ENCODE measurements at regions not wholly inside any gene's neighbourhood (a gene's known extent, or its start where the extent isn't known, plus 50 kb on each side); places are given as distances from the start of the nearest gene placed in this dataset.

- Histone ChIP-seq H3K27me3 (ENCODE audit: control insufficient read depth, insufficient read depth, low read length) (no peaks in the 10 kb centered on the region), H3K4me3 (ENCODE audit: low read depth, low read length) (no peak overlapping the region), H3K4me1 (ENCODE audit: control insufficient read depth, insufficient read depth, low read length) (no peaks in the 10 kb centered on the region), H3K36me3 (ENCODE audit: control insufficient read depth, insufficient read depth, low read length) (no peaks in the 10 kb centered on the region), H3K9me3 (ENCODE audit: control insufficient read depth, insufficient read depth, low read length) (no peaks in the 10 kb centered on the region), H3K27ac (ENCODE audit: low read depth, low read length) (no peak overlapping the region)
- no peak for DNase-seq (ENCODE audit: low read depth in 4 of 6, low spot score in 6 of 6)
- WGBS (ENCODE audit: insufficient coverage) = 82% methylated on average over 1 of the region's 1 CpG
Observed at GRCh38 chr11:96506041-96506440, 116.2 kb downstream of the JRKL start.

DNA sequence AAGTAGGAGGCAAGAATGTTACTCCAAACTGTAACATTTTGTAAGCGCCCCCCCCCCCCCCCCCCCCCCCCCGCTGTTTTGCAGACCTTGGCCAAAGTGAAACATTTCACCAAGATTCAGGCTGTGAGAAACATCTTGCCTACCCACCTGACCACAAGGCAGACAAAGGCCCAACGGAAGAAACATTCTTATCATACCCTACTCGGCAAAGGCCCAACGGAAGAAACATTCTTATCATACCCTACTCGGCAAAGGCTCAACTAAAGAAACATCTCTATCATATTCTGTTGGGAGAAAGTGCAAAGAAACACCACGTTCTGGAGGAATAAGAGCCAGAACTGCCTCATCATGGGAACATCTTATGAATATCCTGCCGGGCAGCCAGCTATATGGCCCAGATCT lies 117.1 kb downstream of the JRKL start:
- 93% methylated on average over 4 of the region's 8 CpGs for WGBS (ENCODE audit: insufficient coverage)
- H3K27me3 ChIP-seq (ENCODE audit: control insufficient read depth, insufficient read depth, low read length) = no peaks in the 10 kb centered on the region
- no peaks in the 10 kb centered on the region for H3K36me3 ChIP-seq (ENCODE audit: control insufficient read depth, insufficient read depth, low read length)
- H3K4me1 ChIP-seq (ENCODE audit: control insufficient read depth, insufficient read depth, low read length) = no peaks in the 10 kb centered on the region
- H3K4me3 ChIP-seq (ENCODE audit: low read depth, low read length) = no peak overlapping the region
- no peak overlapping the region for H3K27ac ChIP-seq (ENCODE audit: low read depth, low read length)
- DNase-seq (ENCODE audit: low read depth in 4 of 6, low spot score in 6 of 6) = no peak
- no peaks in the 10 kb centered on the region for H3K9me3 ChIP-seq (ENCODE audit: control insufficient read depth, insufficient read depth, low read length)

DNA sequence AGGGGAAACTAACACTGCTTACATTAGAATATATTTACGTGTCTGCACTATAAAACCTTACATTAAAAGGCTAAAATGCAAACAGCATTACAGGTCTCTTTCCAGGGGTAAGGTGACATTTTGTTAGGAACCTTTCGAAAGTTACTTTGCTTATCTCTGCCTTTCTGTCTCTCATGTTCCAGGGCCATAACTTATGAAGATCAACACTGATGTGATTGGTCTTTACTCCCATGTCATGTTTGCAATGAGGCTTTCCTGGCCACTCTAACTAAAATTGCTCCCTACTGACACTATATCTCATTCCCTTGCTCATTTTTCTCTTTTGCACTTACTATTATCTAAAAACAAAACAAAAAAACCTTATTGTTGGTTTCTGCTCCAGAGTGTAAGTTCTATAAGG lies 119.0 kb downstream of the JRKL start:
- no CpG with 5 or more reads among the region's 2 CpGs for WGBS (ENCODE audit: insufficient coverage)
- H3K27me3 ChIP-seq (ENCODE audit: control insufficient read depth, insufficient read depth, low read length) = no peaks in the 10 kb centered on the region
- no peaks in the 10 kb centered on the region for H3K9me3 ChIP-seq (ENCODE audit: control insufficient read depth, insufficient read depth, low read length)
- DNase-seq (ENCODE audit: low read depth in 4 of 6, low spot score in 6 of 6) = no peak
- H3K4me1 ChIP-seq (ENCODE audit: control insufficient read depth, insufficient read depth, low read length) = no peaks in the 10 kb centered on the region
- no peaks in the 10 kb centered on the region for H3K36me3 ChIP-seq (ENCODE audit: control insufficient read depth, insufficient read depth, low read length)
- no peak overlapping the region for H3K4me3 ChIP-seq (ENCODE audit: low read depth, low read length)
- no peak overlapping the region for H3K27ac ChIP-seq (ENCODE audit: low read depth, low read length)

DNA sequence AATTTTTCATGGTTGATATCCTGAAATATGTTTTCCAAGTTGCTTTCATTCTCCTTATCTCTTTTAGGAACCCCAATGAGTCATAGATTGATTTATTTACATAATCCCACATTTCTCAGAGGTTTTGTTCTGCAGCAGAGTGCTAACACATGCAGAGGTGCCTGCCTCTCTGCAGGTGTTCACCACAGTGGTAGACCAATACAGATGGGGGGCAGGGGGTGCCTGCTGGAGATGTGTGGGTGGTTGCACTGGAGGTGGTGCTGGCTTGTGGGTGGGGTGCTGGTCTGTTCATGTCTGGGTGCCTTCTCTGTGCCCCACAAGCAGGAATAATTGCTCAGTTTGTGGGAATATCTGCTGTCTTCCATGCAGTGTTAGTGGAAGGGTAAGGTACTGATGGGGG lies 131.1 kb downstream of the JRKL start:
- Histone ChIP-seq H3K4me3 (ENCODE audit: low read depth, low read length) (no peak overlapping the region), H3K27ac (ENCODE audit: low read depth, low read length) (no peak overlapping the region), H3K4me1 (ENCODE audit: control insufficient read depth, insufficient read depth, low read length) (no peaks in the 10 kb centered on the region), H3K9me3 (ENCODE audit: control insufficient read depth, insufficient read depth, low read length) (peaks cover 2% of the 10 kb centered on the region), H3K27me3 (ENCODE audit: control insufficient read depth, insufficient read depth, low read length) (no peaks in the 10 kb centered on the region), H3K36me3 (ENCODE audit: control insufficient read depth, insufficient read depth, low read length) (no peaks in the 10 kb centered on the region)
- DNase-seq (ENCODE audit: low read depth in 4 of 6, low spot score in 6 of 6) = no peak

GRCh38 chr11:96523656-96524055 lies 133.8 kb downstream of the JRKL start:
- no CpG with 5 or more reads among the region's 2 CpGs for WGBS (ENCODE audit: insufficient coverage)
- Histone ChIP-seq H3K27ac (ENCODE audit: low read depth, low read length) (no peak overlapping the region), H3K9me3 (ENCODE audit: control insufficient read depth, insufficient read depth, low read length) (peaks cover 2% of the 10 kb centered on the region), H3K36me3 (ENCODE audit: control insufficient read depth, insufficient read depth, low read length) (no peaks in the 10 kb centered on the region), H3K4me3 (ENCODE audit: low read depth, low read length) (no peak overlapping the region), H3K27me3 (ENCODE audit: control insufficient read depth, insufficient read depth, low read length) (no peaks in the 10 kb centered on the region), H3K4me1 (ENCODE audit: control insufficient read depth, insufficient read depth, low read length) (no peaks in the 10 kb centered on the region)
- no peak for DNase-seq (ENCODE audit: low read depth in 4 of 6, low spot score in 6 of 6)

DNA sequence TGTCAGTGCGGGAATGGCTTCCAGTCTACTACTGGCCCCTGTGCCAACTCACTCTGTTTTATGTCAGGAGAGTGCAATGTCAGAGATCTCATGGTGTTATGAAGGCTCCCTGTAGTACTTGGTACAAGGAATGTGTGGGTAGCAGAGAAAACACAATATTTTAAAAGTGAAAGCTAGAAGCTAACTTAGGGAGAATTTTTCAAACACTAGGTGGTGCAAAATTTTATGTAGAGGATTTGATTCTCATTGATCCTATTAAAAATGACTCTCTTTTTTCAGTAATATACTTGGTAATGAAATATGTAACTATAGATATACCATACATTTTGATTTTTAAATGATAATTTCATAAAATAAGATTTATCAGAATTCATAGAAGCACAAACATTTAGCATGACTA lies 134.7 kb downstream of the JRKL start:
- Histone ChIP-seq H3K9me3 (ENCODE audit: control insufficient read depth, insufficient read depth, low read length) (peaks cover 2% of the 10 kb centered on the region), H3K36me3 (ENCODE audit: control insufficient read depth, insufficient read depth, low read length) (no peaks in the 10 kb centered on the region), H3K27me3 (ENCODE audit: control insufficient read depth, insufficient read depth, low read length) (no peaks in the 10 kb centered on the region), H3K4me3 (ENCODE audit: low read depth, low read length) (no peak overlapping the region), H3K27ac (ENCODE audit: low read depth, low read length) (no peak overlapping the region), H3K4me1 (ENCODE audit: control insufficient read depth, insufficient read depth, low read length) (no peaks in the 10 kb centered on the region)
- WGBS (ENCODE audit: insufficient coverage) = no CpG with 5 or more reads among the region's 1 CpG
- no peak for DNase-seq (ENCODE audit: low read depth in 4 of 6, low spot score in 6 of 6)

DNA sequence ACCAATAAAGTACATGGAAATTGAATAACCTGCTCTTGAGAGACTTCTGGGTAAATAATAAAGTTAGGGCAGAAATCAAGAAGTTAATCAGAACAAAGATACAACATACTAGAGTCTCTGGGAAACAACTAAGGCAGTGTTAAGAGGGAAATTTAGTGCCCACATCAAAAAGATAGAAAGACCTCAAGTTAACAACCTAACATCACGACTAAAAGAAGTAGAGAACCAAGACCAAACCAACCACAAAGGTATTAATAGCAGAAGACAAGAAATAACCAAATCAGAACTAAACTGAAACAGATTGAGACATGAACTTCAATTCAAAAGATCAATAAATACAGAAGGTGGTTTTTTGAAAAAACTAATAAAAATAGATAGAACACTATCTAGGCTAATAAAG lies 140.7 kb downstream of the JRKL start:
- Histone ChIP-seq H3K27ac (ENCODE audit: low read depth, low read length) (no peak overlapping the region), H3K9me3 (ENCODE audit: control insufficient read depth, insufficient read depth, low read length) (no peaks in the 10 kb centered on the region), H3K36me3 (ENCODE audit: control insufficient read depth, insufficient read depth, low read length) (no peaks in the 10 kb centered on the region), H3K27me3 (ENCODE audit: control insufficient read depth, insufficient read depth, low read length) (no peaks in the 10 kb centered on the region), H3K4me1 (ENCODE audit: control insufficient read depth, insufficient read depth, low read length) (no peaks in the 10 kb centered on the region), H3K4me3 (ENCODE audit: low read depth, low read length) (no peak overlapping the region)
- no CpG with 5 or more reads among the region's 1 CpG for WGBS (ENCODE audit: insufficient coverage)
- no peak for DNase-seq (ENCODE audit: low read depth in 4 of 6, low spot score in 6 of 6)

- Histone ChIP-seq H3K36me3 (ENCODE audit: control insufficient read depth, insufficient read depth, low read length) (no peaks in the 10 kb centered on the region), H3K27me3 (ENCODE audit: control insufficient read depth, insufficient read depth, low read length) (no peaks in the 10 kb centered on the region), H3K27ac (ENCODE audit: low read depth, low read length) (no peak overlapping the region), H3K4me1 (ENCODE audit: control insufficient read depth, insufficient read depth, low read length) (no peaks in the 10 kb centered on the region), H3K9me3 (ENCODE audit: control insufficient read depth, insufficient read depth, low read length) (no peaks in the 10 kb centered on the region), H3K4me3 (ENCODE audit: low read depth, low read length) (no peak overlapping the region)
- WGBS (ENCODE audit: insufficient coverage) = 60% methylated on average over 1 of the region's 4 CpGs
- no peak for DNase-seq (ENCODE audit: low read depth in 4 of 6, low spot score in 6 of 6)
Observed at GRCh38 chr11:96538104-96538503, 148.3 kb downstream of the JRKL start.

DNA sequence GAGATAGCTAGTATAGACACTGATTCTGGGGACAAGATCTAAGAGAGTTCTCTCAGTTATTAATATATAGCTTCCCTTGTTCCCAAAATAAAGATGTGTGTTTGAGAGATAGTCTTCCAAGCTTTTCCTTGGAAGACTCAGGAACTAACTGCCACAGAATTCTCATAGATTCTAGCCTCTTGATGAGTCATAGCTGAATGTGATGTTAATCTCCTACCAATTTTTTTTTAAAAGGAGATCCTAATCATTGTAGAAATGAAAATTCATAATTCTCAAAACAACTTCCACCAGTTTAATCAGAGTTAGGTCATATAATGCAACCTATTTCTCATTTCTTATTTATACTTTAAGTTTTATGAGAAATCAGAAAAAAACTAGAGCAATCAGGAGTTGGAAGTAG lies 148.8 kb downstream of the JRKL start:
- Histone ChIP-seq H3K4me3 (ENCODE audit: low read depth, low read length) (no peak overlapping the region), H3K36me3 (ENCODE audit: control insufficient read depth, insufficient read depth, low read length) (no peaks in the 10 kb centered on the region), H3K4me1 (ENCODE audit: control insufficient read depth, insufficient read depth, low read length) (no peaks in the 10 kb centered on the region), H3K27me3 (ENCODE audit: control insufficient read depth, insufficient read depth, low read length) (no peaks in the 10 kb centered on the region), H3K9me3 (ENCODE audit: control insufficient read depth, insufficient read depth, low read length) (no peaks in the 10 kb centered on the region), H3K27ac (ENCODE audit: low read depth, low read length) (no peak overlapping the region)
- DNase-seq (ENCODE audit: low read depth in 4 of 6, low spot score in 6 of 6) = no peak

DNA sequence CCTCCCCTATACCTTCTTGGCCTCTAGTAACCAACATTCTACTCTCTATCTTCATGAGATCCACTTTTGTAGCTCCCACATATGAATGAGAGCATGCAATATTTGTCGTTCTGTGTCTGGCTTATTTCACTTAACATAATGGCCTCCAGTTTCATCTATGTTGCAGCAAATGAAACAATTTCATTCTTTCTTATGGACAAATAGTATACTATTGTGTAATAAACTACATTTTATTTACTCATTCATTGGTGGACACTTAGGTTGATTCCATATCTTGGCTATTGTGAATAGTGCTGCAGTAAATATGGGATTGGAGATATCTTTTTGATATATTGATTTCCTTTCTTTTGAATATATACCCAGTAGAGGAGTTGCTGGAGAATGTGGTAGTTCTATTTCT lies 151.1 kb downstream of the JRKL start:
- no peaks in the 10 kb centered on the region for H3K9me3 ChIP-seq (ENCODE audit: control insufficient read depth, insufficient read depth, low read length)
- H3K36me3 ChIP-seq (ENCODE audit: control insufficient read depth, insufficient read depth, low read length) = no peaks in the 10 kb centered on the region
- no peaks in the 10 kb centered on the region for H3K4me1 ChIP-seq (ENCODE audit: control insufficient read depth, insufficient read depth, low read length)
- H3K27ac ChIP-seq (ENCODE audit: low read depth, low read length) = no peak overlapping the region
- H3K4me3 ChIP-seq (ENCODE audit: low read depth, low read length) = no peak overlapping the region
- WGBS (ENCODE audit: insufficient coverage) = no CpG with 5 or more reads among the region's 1 CpG
- DNase-seq (ENCODE audit: low read depth in 4 of 6, low spot score in 6 of 6) = no peak
- H3K27me3 ChIP-seq (ENCODE audit: control insufficient read depth, insufficient read depth, low read length) = no peaks in the 10 kb centered on the region

GRCh38 chr11:96543177-96543576 lies 153.4 kb downstream of the JRKL start:
- WGBS (ENCODE audit: insufficient coverage) = 100% methylated on average over 1 of the region's 3 CpGs
- no peak for DNase-seq (ENCODE audit: low read depth in 4 of 6, low spot score in 6 of 6)
- no peaks in the 10 kb centered on the region for H3K9me3 ChIP-seq (ENCODE audit: control insufficient read depth, insufficient read depth, low read length)
- no peak overlapping the region for H3K4me3 ChIP-seq (ENCODE audit: low read depth, low read length)
- no peaks in the 10 kb centered on the region for H3K36me3 ChIP-seq (ENCODE audit: control insufficient read depth, insufficient read depth, low read length)
- H3K27me3 ChIP-seq (ENCODE audit: control insufficient read depth, insufficient read depth, low read length) = no peaks in the 10 kb centered on the region
- H3K4me1 ChIP-seq (ENCODE audit: control insufficient read depth, insufficient read depth, low read length) = no peaks in the 10 kb centered on the region
- no peak overlapping the region for H3K27ac ChIP-seq (ENCODE audit: low read depth, low read length)

Data from spinal cord (tissue), 9 donors.